Lung (tissue), 11 donors: ENCODE measurements at regions not wholly inside any gene's neighbourhood (a gene's known extent, or its start where the extent isn't known, plus 50 kb on each side); places are given as distances from the start of the nearest gene placed in this dataset.
A peak's percentile ranks its signal among the peaks of the same experiment; 100 is the strongest.

Source experiments
- ATAC-seq: fragments of 200-7000 bp; cut with Tn5 transposase; one replicate; pipeline ENCODE4 v1.9.1; 2020; ENCODE audit warnings: moderate number of reproducible peaks; ENCODE audit not compliant: insufficient read depth, low FRiP score
- DNase-seq, 3 donors: peaks; one replicate each; pipeline ENCODE4 v3.0.0-alpha.2; 2013 to 2017
- H3K27ac ChIP-seq, 2 donors: one replicate each; pipeline ENCODE4 v1.5.1; 2013; ENCODE audit warnings: mild to moderate bottlenecking in 2 of 2, moderate library complexity in 2 of 2, control low read depth in 1 of 2, inconsistent platforms in 1 of 2, low read depth in 1 of 2, low read length in 1 of 2
- H3K27me3 ChIP-seq, 3 donors: one replicate each; pipeline ENCODE4 v1.5.1; 2013; ENCODE audit warnings: low read length in 2 of 3; ENCODE audit not compliant: control insufficient read depth in 3 of 3, insufficient read depth in 3 of 3
- H3K36me3 ChIP-seq, 4 donors: one replicate each; pipeline ENCODE4 v1.5.1; 2013; ENCODE audit warnings: low read length in 4 of 4, mild to moderate bottlenecking in 1 of 4, moderate library complexity in 1 of 4; ENCODE audit not compliant: control insufficient read depth in 4 of 4, insufficient read depth in 4 of 4
- H3K4me1 ChIP-seq, 5 donors: one replicate each; pipeline ENCODE4 v1.5.1; 2013; ENCODE audit warnings: low read length in 5 of 5, mild to moderate bottlenecking in 2 of 5, moderate library complexity in 1 of 5; ENCODE audit not compliant: control insufficient read depth in 5 of 5, insufficient read depth in 5 of 5
- H3K4me3 ChIP-seq: one replicate; pipeline ENCODE4 v1.5.1; 2013; ENCODE audit warnings: mild to moderate bottlenecking, control low read depth, moderate library complexity
- H3K9ac ChIP-seq, 2 donors: one replicate each; pipeline ENCODE4 v1.5.1; 2013; ENCODE audit warnings: low read length in 2 of 2, control low read depth in 1 of 2; ENCODE audit not compliant: insufficient read depth in 1 of 2
- H3K9me3 ChIP-seq, 4 donors: one replicate each; pipeline ENCODE4 v1.5.1; 2013; ENCODE audit warnings: low read length in 3 of 4, mild to moderate bottlenecking in 1 of 4, moderate library complexity in 1 of 4; ENCODE audit not compliant: control insufficient read depth in 4 of 4, insufficient read depth in 3 of 4
- CTCF ChIP-seq: IDR thresholded peaks from 2 replicates; pipeline ENCODE4 v1.5.1; 2012; ENCODE audit warnings: mild to moderate bottlenecking; ENCODE audit errors: control extremely low read depth, extremely low read depth
- WGBS, 2 donors: extraction: QIAGEN DNeasy Blood & Tissue Kit; methylation state at CpG; one replicate each; pipeline ENCODE4 v1.1.7; 2013; 5-methylcytosine and 5-hydroxymethylcytosine counted together
- donor health status: control.
- donor health status: control.
- donor health status: Bipolar disorder and iron deficiency.
- donor health status: healthy.
- donor health status: DM: yes; HTN: yes; CAD: no.

GRCh38 chr10:3499120-3499519 is 285.9 kb downstream of the KLF6 start:
- TF ChIP-seq CTCF, result no peak
- H3K27ac ChIP-seq, result peak overlapping the region in 1 of 2 donors; percentile 69
- no peak overlapping the region for H3K9ac ChIP-seq
- no peaks in the 10 kb centered on the region for H3K9me3 ChIP-seq
- ATAC-seq, result peak; percentile 15
- no peak for DNase-seq
- no peaks in the 10 kb centered on the region for H3K27me3 ChIP-seq
- WGBS, 2 donors, result 76 to 80% methylated on average over 4 of the region's 4 CpGs
- H3K4me1 ChIP-seq, result peaks cover 0 to 10% (median 2%) of the 10 kb centered on the region in 5 donors
- no peak overlapping the region for H3K4me3 ChIP-seq
- no peaks in the 10 kb centered on the region for H3K36me3 ChIP-seq

- Histone ChIP-seq H3K27ac (no peak overlapping the region), H3K9ac (no peak overlapping the region), H3K4me1 (peaks cover 0 to 10% (median 2%) of the 10 kb centered on the region in 5 donors), H3K4me3 (no peak overlapping the region), H3K36me3 (no peaks in the 10 kb centered on the region), H3K9me3 (no peaks in the 10 kb centered on the region), H3K27me3 (no peaks in the 10 kb centered on the region)
- ATAC-seq (no peak), DNase-seq (no peak)
- 90 to 93% methylated on average over 7 of the region's 7 CpGs for WGBS, 2 donors
- no peak for TF ChIP-seq CTCF
Measured at GRCh38 chr10:3497581-3497980, 287.4 kb downstream of the KLF6 start.

GRCh38 chr10:3496138-3496537 is 288.9 kb downstream of the KLF6 start:
- WGBS, 2 donors, result 93% methylated on average over 7 of the region's 7 CpGs
- ATAC-seq (no peak), DNase-seq (no peak)
- no peaks in the 10 kb centered on the region for H3K36me3 ChIP-seq
- H3K4me3 ChIP-seq, result no peak overlapping the region
- no peak overlapping the region for H3K27ac ChIP-seq
- no peaks in the 10 kb centered on the region for H3K27me3 ChIP-seq
- H3K4me1 ChIP-seq, result peaks cover 0 to 10% (median 2%) of the 10 kb centered on the region in 5 donors
- H3K9ac ChIP-seq, result no peak overlapping the region
- H3K9me3 ChIP-seq, result no peaks in the 10 kb centered on the region
- no peak for TF ChIP-seq CTCF

GRCh38 chr10:3495281-3495680 is 289.7 kb downstream of the KLF6 start:
- no peak overlapping the region for H3K9ac ChIP-seq
- no peak for TF ChIP-seq CTCF
- H3K27me3 ChIP-seq, result no peaks in the 10 kb centered on the region
- H3K4me3 ChIP-seq, result no peak overlapping the region
- DNase-seq (no peak), ATAC-seq (no peak)
- H3K4me1 ChIP-seq, result peaks cover 0 to 3% (median 0%) of the 10 kb centered on the region in 5 donors
- H3K27ac ChIP-seq, result peak overlapping the region; percentile 14 to 19
- WGBS, 2 donors, result 91 to 93% methylated on average over 6 of the region's 6 CpGs
- no peaks in the 10 kb centered on the region for H3K9me3 ChIP-seq
- no peaks in the 10 kb centered on the region for H3K36me3 ChIP-seq
